Activated T-helper 1 cell treated with anti-CD3 and anti-CD28 coated beads, Interleukin-12 subunit alpha, Interleukin-12 subunit beta, Interleukin-2, Interleukin-4 antibody, amounts not matched to agents 30 ng/mL and 10 ng/mL and 1 ng/mL, durations not matched to agents 14 hours and 24 hours and 36 hours (primary cell): ENCODE measurements at regions not wholly inside any gene's neighbourhood (a gene's known extent, or its start where the extent isn't known, plus 50 kb on each side); places are given as distances from the start of the nearest gene placed in this dataset.
"Not testable (repeated sequence)": the region's sequence is repeated elsewhere in the genome, so short reads cannot be mapped to it uniquely, and the experiment has no call there.

Experiments
- DNase-seq: peaks from one replicate; pipeline ENCODE4 v3.0.0; 2021; ENCODE audit warnings: low spot score
- H3K27ac Mint-ChIP-seq: one replicate; pipeline ENCODE4 v1.8.0; 2021; ENCODE audit warnings: mild to moderate bottlenecking, mixed read lengths
- H3K27me3 Mint-ChIP-seq: one replicate; pipeline ENCODE4 v1.8.0; 2022; ENCODE audit warnings: mild to moderate bottlenecking, moderate library complexity, mixed read lengths; ENCODE audit not compliant: insufficient read depth
- H3K36me3 Mint-ChIP-seq: one replicate; pipeline ENCODE4 v1.8.0; 2021; ENCODE audit warnings: low read depth, mixed read lengths
- H3K4me1 Mint-ChIP-seq: one replicate; pipeline ENCODE4 v1.8.0; 2021; ENCODE audit warnings: low read depth, mixed read lengths
- H3K4me3 Mint-ChIP-seq: one replicate; pipeline ENCODE4 v1.8.0; 2021; ENCODE audit warnings: mild to moderate bottlenecking, moderate library complexity, mixed read lengths
- H3K9me3 Mint-ChIP-seq: one replicate; pipeline ENCODE4 v1.8.0; 2021; ENCODE audit warnings: mixed read lengths
- intact Hi-C: fragments of 100-400 bp; cut with micrococcal nuclease; formaldehyde crosslinking; loops from one replicate; pipeline ENCODE4 v1.15.1; 2024

DNA sequence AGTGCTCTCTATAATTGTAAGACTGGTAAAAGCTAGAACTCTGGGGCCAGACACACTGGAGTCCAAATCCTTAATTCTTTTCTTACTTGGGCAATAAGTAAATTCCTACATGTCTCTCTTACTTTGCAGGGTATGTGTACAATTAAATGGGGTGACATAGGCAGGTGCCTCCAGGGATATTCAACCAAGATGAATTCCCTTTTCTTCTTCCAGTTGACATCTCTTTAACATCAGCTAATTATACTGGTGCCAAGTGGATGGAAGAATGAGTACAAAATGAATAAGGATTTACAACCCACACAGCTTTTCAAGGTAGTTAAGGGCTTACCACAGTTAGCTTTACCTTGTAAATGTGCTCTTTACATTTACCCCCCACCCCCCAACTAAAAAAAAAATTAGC lies 295.5 kb upstream of the GADL1 start:
- no peak overlapping the region for H3K4me3 Mint-ChIP-seq
- H3K27ac Mint-ChIP-seq: no peak overlapping the region
- intact Hi-C loops: no loop called here
- H3K4me1 Mint-ChIP-seq: peaks cover 6% of the 10 kb centered on the region
- H3K27me3 Mint-ChIP-seq: no peaks in the 10 kb centered on the region
- no peak for DNase-seq
- H3K36me3 Mint-ChIP-seq: peaks cover 8% of the 10 kb centered on the region
- H3K9me3 Mint-ChIP-seq: peaks cover 16% of the 10 kb centered on the region

DNA sequence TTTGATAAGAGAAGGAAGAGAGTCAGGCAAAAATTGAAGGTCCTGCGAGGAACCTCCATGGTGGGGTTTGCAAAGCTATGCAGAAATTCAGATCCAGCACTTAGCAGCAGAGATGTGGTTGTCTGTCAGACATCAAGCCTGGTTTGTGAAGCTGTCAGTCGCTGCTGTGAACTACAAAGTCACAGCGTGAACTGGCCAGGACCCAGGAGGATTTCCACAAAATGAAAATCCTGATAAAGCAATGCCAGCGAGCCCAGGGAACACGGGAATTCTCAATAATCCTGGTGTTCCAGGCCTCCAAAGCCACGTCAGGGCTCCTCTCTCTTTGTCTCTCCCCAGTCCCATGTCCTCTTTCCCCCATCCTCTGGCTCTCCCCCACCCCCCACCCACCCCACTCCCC lies 296.9 kb upstream of the GADL1 start:
- Mint-ChIP-seq H3K9me3 (peaks cover 16% of the 10 kb centered on the region), H3K27ac (no peak overlapping the region), H3K4me3 (no peak overlapping the region), H3K36me3 (peaks cover 8% of the 10 kb centered on the region), H3K27me3 (no peaks in the 10 kb centered on the region), H3K4me1 (peaks cover 6% of the 10 kb centered on the region)
- DNase-seq: no peak
- intact Hi-C loops: no loop called here

DNA sequence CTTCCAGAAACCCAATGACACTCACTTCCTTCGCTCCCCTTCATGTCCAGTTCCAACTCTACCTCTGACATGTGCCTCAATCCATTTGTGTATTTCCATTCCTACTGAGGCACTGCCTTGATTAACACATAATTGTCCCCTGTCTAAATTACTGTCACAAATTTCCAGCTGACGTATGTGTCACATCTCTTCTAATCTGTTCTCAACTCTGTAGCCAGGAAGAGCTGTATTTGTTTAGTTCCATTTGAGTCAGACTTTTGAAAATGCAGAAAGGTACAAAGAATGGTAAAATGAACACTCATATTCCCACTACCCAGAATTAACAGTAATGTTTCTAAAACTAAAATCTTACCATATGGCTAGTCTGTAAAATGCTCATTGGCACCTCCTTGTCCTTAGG lies 299.0 kb upstream of the GADL1 start:
- peaks cover 6% of the 10 kb centered on the region for H3K4me1 Mint-ChIP-seq
- peaks cover 16% of the 10 kb centered on the region for H3K9me3 Mint-ChIP-seq
- no peak overlapping the region for H3K4me3 Mint-ChIP-seq

DNA sequence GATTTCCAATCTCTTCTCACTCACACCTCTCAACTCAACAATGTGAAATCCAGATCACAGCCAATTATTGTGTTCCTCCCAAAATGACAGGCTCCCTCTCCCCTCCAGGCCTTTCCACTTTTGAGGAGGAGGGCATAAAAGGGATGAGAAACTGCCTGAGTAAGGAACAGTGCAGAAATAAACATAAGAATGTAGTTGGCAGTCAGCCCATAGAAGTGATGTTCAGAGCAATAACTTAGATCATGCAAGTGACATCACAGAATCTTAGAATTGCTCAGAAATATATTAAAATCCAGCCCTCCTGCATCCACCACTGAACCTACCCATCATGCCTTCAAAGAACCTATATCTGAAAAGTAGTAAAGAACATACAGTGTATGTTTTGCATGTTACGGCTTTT lies 299.4 kb upstream of the GADL1 start:
- H3K4me1 Mint-ChIP-seq: peaks cover 6% of the 10 kb centered on the region
- H3K9me3 Mint-ChIP-seq: peaks cover 16% of the 10 kb centered on the region
- H3K27ac Mint-ChIP-seq: no peak overlapping the region
- intact Hi-C loops: no loop called here
- DNase-seq: no peak
- no peak overlapping the region for H3K4me3 Mint-ChIP-seq
- no peaks in the 10 kb centered on the region for H3K27me3 Mint-ChIP-seq
- peaks cover 8% of the 10 kb centered on the region for H3K36me3 Mint-ChIP-seq

More for the DNA sequence above, 299.0 kb upstream of the GADL1 start:
- H3K27me3 Mint-ChIP-seq: no peaks in the 10 kb centered on the region
- intact Hi-C loops: no loop called here
- DNase-seq: no peak
- H3K27ac Mint-ChIP-seq: peak overlapping the region; percentile 8
- peaks cover 8% of the 10 kb centered on the region for H3K36me3 Mint-ChIP-seq

DNA sequence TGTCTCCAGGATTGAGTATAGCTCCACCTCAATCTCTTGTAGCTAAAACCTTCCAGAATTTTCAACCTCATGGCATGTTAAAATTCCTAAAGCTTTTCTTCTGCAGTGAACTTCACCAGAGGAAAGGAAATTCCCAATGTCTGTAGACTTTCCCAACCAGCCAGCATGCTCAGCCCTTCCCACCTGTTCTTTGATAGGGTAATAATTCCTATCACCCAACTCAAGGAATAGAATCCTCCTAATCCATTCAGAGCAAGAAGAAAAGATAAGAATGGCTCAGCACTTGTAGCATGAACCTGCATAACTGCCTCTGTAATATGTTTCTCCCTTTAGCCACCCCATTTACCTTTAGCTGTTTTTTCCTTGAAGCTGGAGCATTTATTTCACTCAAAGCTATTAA lies 301.8 kb upstream of the GADL1 start:
- DNase-seq: no peak
- Mint-ChIP-seq H3K36me3 (peaks cover 11% of the 10 kb centered on the region), H3K4me3 (no peak overlapping the region), H3K9me3 (peaks cover 18% of the 10 kb centered on the region), H3K27ac (no peak overlapping the region), H3K27me3 (no peaks in the 10 kb centered on the region), H3K4me1 (peaks cover 6% of the 10 kb centered on the region)
- intact Hi-C loops: no loop called here

DNA sequence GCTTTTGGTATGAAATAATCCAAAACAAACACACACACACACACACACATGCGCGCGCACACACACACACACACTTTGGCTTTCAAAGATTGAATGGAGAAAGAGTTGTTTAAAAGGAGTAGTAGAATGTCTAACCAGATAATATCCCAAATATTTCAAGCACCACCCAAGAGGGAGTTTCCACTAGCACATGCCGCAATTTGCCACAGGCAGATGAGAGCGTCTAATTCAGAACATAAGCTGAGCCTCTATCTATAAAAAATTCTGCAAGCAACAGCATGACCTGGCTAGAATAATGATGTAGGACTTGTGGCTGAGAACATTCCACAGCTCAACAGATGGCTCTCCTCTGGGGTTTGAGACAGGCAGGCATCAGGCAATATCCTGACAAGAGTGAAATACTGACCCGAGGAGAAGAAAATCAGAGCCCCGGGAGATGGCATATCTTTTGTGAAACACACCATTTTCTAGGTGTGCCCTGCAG lies 302.5 kb upstream of the GADL1 start:
- H3K9me3 Mint-ChIP-seq: peaks cover 23% of the 10 kb centered on the region
- H3K27ac Mint-ChIP-seq: no peak overlapping the region
- no peaks in the 10 kb centered on the region for H3K27me3 Mint-ChIP-seq
- H3K4me1 Mint-ChIP-seq: peaks cover 6% of the 10 kb centered on the region
- intact Hi-C loops: no loop called here
- H3K36me3 Mint-ChIP-seq: peaks cover 9% of the 10 kb centered on the region
- no peak overlapping the region for H3K4me3 Mint-ChIP-seq
- DNase-seq: no peak

DNA sequence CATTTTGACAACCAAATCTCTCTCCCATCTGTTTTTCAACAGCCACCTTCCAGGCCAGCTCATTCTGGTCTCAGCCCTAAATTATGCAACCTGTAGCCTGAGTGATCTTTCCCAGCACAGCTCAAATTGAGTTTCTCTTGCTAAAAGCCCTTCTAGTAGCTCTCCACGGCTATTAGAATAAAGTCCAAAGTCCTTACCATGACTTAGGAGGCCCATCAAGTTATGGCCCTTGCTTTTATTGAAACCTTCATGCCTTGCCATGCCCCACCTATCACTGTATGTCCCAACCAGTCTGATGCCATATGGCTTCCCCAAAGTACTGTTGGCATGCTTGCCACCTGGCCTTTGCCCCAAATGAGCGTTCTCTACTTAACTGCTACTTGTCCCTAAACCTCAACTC lies 303.5 kb upstream of the GADL1 start:
- peaks cover 27% of the 10 kb centered on the region for H3K9me3 Mint-ChIP-seq
- intact Hi-C loops: no loop called here
- H3K36me3 Mint-ChIP-seq: peaks cover 9% of the 10 kb centered on the region
- H3K4me3 Mint-ChIP-seq: no peak overlapping the region
- no peak overlapping the region for H3K27ac Mint-ChIP-seq
- peaks cover 6% of the 10 kb centered on the region for H3K4me1 Mint-ChIP-seq
- H3K27me3 Mint-ChIP-seq: no peaks in the 10 kb centered on the region
- no peak for DNase-seq

DNA sequence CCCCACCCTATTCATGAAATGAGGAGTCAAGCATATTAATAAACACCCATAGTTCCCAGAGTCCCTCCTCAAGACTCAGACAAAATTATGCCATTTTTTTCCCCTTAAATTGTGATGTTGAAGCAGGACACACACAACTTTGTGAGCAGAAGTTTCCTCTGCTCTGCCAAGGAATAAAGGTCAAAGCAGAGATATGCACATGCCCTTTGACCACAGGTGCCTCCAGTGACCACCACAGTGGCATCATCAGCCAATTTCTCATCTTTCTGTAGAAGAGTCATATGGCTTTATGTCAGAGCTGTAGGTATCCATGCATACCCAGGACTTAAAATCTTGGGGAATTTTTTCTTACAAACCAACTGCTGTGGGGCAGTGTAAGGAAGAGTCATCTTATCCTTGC lies 304.4 kb upstream of the GADL1 start:
- no peaks in the 10 kb centered on the region for H3K4me1 Mint-ChIP-seq
- DNase-seq: no peak
- no peak overlapping the region for H3K27ac Mint-ChIP-seq
- H3K9me3 Mint-ChIP-seq: peaks cover 18% of the 10 kb centered on the region
- H3K27me3 Mint-ChIP-seq: no peaks in the 10 kb centered on the region
- no peak overlapping the region for H3K4me3 Mint-ChIP-seq
- intact Hi-C loops: no loop called here
- H3K36me3 Mint-ChIP-seq: peaks cover 4% of the 10 kb centered on the region

DNA sequence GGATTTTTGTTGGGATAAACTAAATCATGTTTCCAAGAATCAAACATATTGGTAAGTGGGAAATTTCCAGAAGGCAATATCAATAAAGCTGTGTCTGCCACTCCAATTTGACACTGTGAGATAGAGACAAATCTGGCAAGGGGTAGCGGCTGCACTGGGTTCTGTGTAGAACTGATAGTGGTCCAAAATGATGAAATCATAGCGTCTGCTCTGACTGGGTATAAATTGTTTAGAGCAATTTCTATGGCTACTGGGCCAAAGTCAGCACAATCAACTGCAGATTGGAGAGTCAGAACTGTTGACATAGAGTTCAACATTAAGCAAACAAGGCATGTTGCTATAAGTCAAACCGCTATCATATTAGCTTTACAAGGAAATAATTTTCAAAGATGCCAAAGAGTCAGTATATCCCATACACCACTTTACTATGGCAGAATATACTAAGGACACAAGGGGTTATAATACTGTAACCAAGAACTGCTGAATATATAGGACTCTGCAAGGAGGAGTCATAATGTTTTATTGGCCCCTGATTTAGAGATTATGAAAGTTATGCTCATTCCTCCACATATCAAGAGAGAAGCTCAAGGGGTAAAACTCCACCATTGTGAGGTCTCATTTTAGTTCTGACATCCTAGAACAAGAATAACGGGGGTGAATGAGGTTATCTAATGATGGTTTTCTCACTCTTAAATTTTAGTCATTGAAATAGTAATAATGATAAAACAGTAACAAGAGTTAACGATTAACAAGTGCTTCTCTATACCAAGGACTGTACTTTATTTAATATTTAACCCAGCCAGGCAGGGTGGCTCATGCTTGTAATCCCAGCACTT lies 309.7 kb upstream of the GADL1 start:
- peaks cover 21% of the 10 kb centered on the region for H3K36me3 Mint-ChIP-seq
- H3K4me1 Mint-ChIP-seq: peaks cover 3% of the 10 kb centered on the region
- intact Hi-C loops: no loop called here
- H3K27ac Mint-ChIP-seq: no peak overlapping the region
- no peaks in the 10 kb centered on the region for H3K27me3 Mint-ChIP-seq
- peaks cover 44% of the 10 kb centered on the region for H3K9me3 Mint-ChIP-seq
- no peak overlapping the region for H3K4me3 Mint-ChIP-seq
- no peak for DNase-seq

DNA sequence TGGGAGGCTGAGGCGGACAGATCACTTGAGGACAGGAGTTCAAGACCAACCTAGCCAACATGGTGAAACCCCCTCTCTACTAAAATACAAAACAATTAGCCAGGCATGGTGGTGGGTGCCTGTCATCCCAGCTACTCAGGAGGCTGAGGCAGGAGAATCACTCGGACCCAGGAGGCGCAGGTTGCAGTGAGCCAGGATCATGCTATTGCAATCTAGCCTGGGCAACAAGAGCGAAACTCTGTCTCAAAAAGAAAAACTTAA lies 310.3 kb upstream of the GADL1 start:
- H3K4me1 Mint-ChIP-seq, intact Hi-C loops, H3K27ac Mint-ChIP-seq, H3K27me3 Mint-ChIP-seq, DNase-seq, H3K4me3 Mint-ChIP-seq: not testable (repeated sequence)
- H3K9me3 Mint-ChIP-seq: peaks cover 49% of the 10 kb centered on the region
- peaks cover 21% of the 10 kb centered on the region for H3K36me3 Mint-ChIP-seq

DNA sequence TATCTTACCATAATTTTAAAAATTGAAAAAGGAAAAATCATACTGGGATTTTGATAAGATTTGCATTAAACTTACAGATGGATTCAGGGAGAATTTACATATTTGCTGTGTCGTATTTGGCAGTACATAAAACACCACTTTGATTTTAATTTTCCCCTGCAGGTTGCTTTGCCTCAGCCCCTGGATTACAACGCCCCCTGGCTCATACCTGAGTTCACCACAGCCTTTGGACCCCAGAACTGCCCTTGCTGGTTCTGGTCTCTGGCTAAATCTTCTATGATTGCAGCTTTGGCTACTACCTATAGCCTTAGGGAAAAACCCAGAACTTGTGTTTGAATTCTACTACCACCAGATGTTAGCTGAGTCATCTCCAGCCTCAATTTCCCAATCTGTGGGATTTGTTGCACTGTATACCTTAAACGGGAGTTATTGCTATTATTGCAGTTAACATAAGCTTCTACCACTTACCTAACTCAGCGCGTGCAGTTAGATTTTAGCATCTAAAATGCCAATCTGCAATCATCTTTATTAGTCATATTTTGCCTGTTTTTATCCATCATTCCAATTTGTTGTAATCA lies 315.7 kb upstream of the GADL1 start:
- H3K4me3 Mint-ChIP-seq: no peak overlapping the region
- H3K4me1 Mint-ChIP-seq: peaks cover 62% of the 10 kb centered on the region
- intact Hi-C loops: loop anchor here (5.0 kb wide), 2 partner anchors 103 to 262 kb away; no protein-coding TSS in a partner anchor
- H3K36me3 Mint-ChIP-seq: peaks cover 20% of the 10 kb centered on the region
- no peak for DNase-seq
- H3K9me3 Mint-ChIP-seq: peaks cover 36% of the 10 kb centered on the region
- H3K27ac Mint-ChIP-seq: no peak overlapping the region
- no peaks in the 10 kb centered on the region for H3K27me3 Mint-ChIP-seq

DNA sequence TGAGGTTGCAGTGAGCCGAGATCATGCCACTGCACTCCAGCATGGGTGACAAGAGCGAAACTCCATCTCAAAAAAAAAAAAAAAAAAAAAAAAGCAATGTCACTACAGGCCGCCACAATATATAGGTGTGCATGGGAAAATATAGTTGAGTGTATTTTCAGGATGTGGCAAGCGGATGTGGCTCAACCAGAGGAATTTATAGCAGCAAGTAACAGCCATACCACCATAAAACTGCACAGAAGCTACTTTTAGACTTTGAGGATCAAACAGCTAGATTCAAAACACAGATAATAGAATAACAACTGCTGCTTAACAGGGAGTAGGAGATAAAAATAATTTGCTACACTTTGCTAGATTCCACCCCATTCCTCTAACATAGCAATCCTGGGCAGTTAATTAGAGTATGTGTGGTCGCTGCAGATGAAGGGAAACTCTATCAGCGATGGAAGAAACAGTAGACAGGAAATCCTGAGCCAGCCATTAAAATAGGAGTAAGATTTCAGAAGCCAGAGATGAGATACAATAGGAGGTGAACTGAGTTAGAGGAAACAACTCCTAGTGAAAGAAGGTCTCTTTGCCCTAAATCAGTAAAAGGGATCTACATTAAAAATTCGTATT lies 318.7 kb upstream of the STT3B start:
- intact Hi-C loops: loop anchor here (1.0 to 5.0 kb wide), 8 partner anchors 12 to 317 kb away; no protein-coding TSS in a partner anchor
- Mint-ChIP-seq H3K9me3 (peaks cover 12% of the 10 kb centered on the region), H3K4me3 (peak overlapping the region; percentile 43), H3K27me3 (no peaks in the 10 kb centered on the region), H3K27ac (peak overlapping the region; percentile 81), H3K4me1 (peaks cover 94% of the 10 kb centered on the region), H3K36me3 (peaks cover 7% of the 10 kb centered on the region)
- peak; percentile 53 for DNase-seq

DNA sequence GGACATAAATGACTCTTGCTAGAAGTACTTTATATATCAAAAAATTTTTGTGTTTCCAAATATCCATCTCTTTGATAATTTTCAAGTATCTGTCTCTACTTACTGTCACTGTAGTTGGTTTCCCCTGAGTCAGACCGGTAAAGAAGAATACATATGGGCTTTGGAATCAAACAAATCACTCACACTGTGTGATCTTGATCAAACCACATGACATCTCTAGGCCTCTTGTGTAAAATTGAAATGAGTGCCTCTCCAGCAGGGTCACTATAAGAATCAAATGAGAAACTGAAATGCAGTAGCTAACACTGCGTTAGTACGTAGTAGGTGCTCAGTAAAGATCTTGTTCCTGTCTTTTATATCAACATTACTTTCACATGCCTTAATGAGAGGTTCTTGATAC lies 314.6 kb upstream of the STT3B start:
- intact Hi-C loops: loop anchor here (1.0 to 2.0 kb wide), 2 partner anchors 9 to 31 kb away; no protein-coding TSS in a partner anchor
- DNase-seq: no peak
- H3K27me3 Mint-ChIP-seq: no peaks in the 10 kb centered on the region
- H3K27ac Mint-ChIP-seq: no peak overlapping the region
- H3K4me3 Mint-ChIP-seq: no peak overlapping the region
- H3K36me3 Mint-ChIP-seq: peaks cover 12% of the 10 kb centered on the region
- peaks cover 84% of the 10 kb centered on the region for H3K4me1 Mint-ChIP-seq
- H3K9me3 Mint-ChIP-seq: peaks cover 11% of the 10 kb centered on the region
